B cell (primary cell): ENCODE measurements at regions not wholly inside any gene's neighbourhood (a gene's known extent, or its start where the extent isn't known, plus 50 kb on each side); places are given as distances from the start of the nearest gene placed in this dataset.

Experiments used
- ATAC-seq: fragments of 200-7000 bp; cut with Tn5 transposase; one replicate; pipeline ENCODE4 v1.10.0; 2021; ENCODE audit warnings: low read depth, mild to moderate bottlenecking, moderate number of reproducible peaks, moderate library complexity
- CTCF ChIA-PET: fragments of 350-600 bp; sonication (Branson Sonifier 250); formaldehyde crosslinking; loops from one replicate; lab custom pipeline; 2021; ENCODE audit warnings: antibody characterized with exemption, inconsistent platforms; lab: Charles Lee
- POLR2A ChIA-PET: fragments of 350-600 bp; sonication (Branson Sonifier 250); formaldehyde crosslinking; loops from one replicate; lab custom pipeline; 2021; ENCODE audit warnings: antibody characterized with exemption; lab: Charles Lee
- DNase-seq: peaks from one replicate; pipeline ENCODE4 v3.0.0; 2013
- H2AFZ ChIP-seq: 2 replicates; pipeline ENCODE4 v1.6.1; 2012; ENCODE audit warnings: mild to moderate bottlenecking, low read depth, low read length; ENCODE audit not compliant: insufficient read depth, poor library complexity, severe bottlenecking
- H3K27ac ChIP-seq, 2 donors: 1 replicate in 1 of 2; 2 replicates in 1 of 2; pipeline ENCODE4 v1.5.1; 2012 to 2013; ENCODE audit warnings: low read length in 2 of 2, mild to moderate bottlenecking in 2 of 2, moderate library complexity in 1 of 2
- H3K27me3 ChIP-seq, 4 experiments: fragments of 200-600 bp in 1 of 4; sonication (generic) in 1 of 4; replicated peaks in 1 of 4; 1 replicate in 2 of 4; 2 replicates in 2 of 4; pipeline versions ENCODE4 v1.6.1 to v1.7.0; 2013 to 2016; ENCODE audit warnings: low read length in 3 of 4, mild to moderate bottlenecking in 2 of 4, mixed read lengths in 1 of 4, moderate library complexity in 1 of 4; ENCODE audit not compliant: insufficient read depth in 4 of 4, control insufficient read depth in 3 of 4; ENCODE audit errors: control extremely low read depth in 1 of 4
- H3K36me3 ChIP-seq, 2 experiments: replicated peaks in 1 of 2; 1 replicate in 1 of 2; 2 replicates in 1 of 2; pipeline versions ENCODE4 v1.6.1 to v1.7.1; 2013; ENCODE audit warnings: low read length in 1 of 2; ENCODE audit not compliant: insufficient read depth in 2 of 2, control insufficient read depth in 1 of 2; ENCODE audit errors: control extremely low read depth in 1 of 2, extremely low read depth in 1 of 2
- H3K4me1 ChIP-seq, 2 donors: fragments of 200-600 bp in 1 of 2; sonication (generic) in 1 of 2; 1 replicate in 1 of 2; 2 replicates in 1 of 2; pipeline versions ENCODE4 v1.5.1 to v1.6.1; 2013 to 2017; ENCODE audit warnings: low read length in 2 of 2; ENCODE audit not compliant: control insufficient read depth in 2 of 2, insufficient read depth in 2 of 2
- H3K4me2 ChIP-seq: replicated peaks from 2 replicates; pipeline ENCODE3; 2012; ENCODE audit warnings: mild to moderate bottlenecking, low read depth, low read length; ENCODE audit not compliant: poor library complexity, severe bottlenecking
- H3K4me3 ChIP-seq, 5 experiments: fragments of 200-600 bp in 1 of 5; sonication (generic) in 1 of 5; 1 replicate in 3 of 5; 2 replicates in 2 of 5; pipeline versions ENCODE4 v1.5.1 to v1.7.0; 2011 to 2016; ENCODE audit warnings: low read length in 4 of 5, mild to moderate bottlenecking in 4 of 5, low read depth in 2 of 5, control low read depth in 1 of 5, moderate library complexity in 1 of 5; ENCODE audit not compliant: insufficient read depth in 1 of 5; ENCODE audit errors: control extremely low read depth in 1 of 5, extremely low read depth in 1 of 5
- H3K79me2 ChIP-seq: fragments of 200-600 bp; sonication (generic); one replicate; pipeline ENCODE4 v1.6.0; 2016; ENCODE audit warnings: low read length; ENCODE audit not compliant: control insufficient read depth, insufficient read depth
- H3K9ac ChIP-seq: fragments of 200-600 bp; sonication (generic); 2 replicates; pipeline ENCODE4 v1.6.1; 2017; ENCODE audit warnings: mild to moderate bottlenecking, low read length, moderate library complexity
- H3K9me3 ChIP-seq, 3 donors: one replicate each; pipeline versions ENCODE4 v1.6.1 to v1.7.1; 2013; ENCODE audit warnings: low read length in 2 of 3; ENCODE audit not compliant: control insufficient read depth in 2 of 3, insufficient read depth in 1 of 3; ENCODE audit errors: control extremely low read depth in 1 of 3
- H4K20me1 ChIP-seq: 2 replicates; pipeline ENCODE4 v1.6.0; 2012; ENCODE audit warnings: mild to moderate bottlenecking, low read length; ENCODE audit not compliant: insufficient read depth, control insufficient read depth, poor library complexity, severe bottlenecking
- H3K27ac Mint-ChIP-seq: one replicate; pipeline ENCODE4 v1.8.0; 2021; ENCODE audit warnings: mixed read lengths
- H3K27me3 Mint-ChIP-seq: one replicate; pipeline ENCODE4 v1.8.0; 2021; ENCODE audit warnings: mixed read lengths
- H3K4me1 Mint-ChIP-seq: one replicate; pipeline ENCODE4 v1.8.0; 2021; ENCODE audit warnings: mixed read lengths
- H3K4me3 Mint-ChIP-seq: one replicate; pipeline ENCODE4 v1.8.0; 2021; ENCODE audit warnings: mixed read lengths
- H3K9me3 Mint-ChIP-seq: one replicate; pipeline ENCODE4 v1.8.0; 2022; ENCODE audit warnings: mixed read lengths; ENCODE audit not compliant: insufficient read depth
- CTCF ChIP-seq: fragments of 200-600 bp; IDR thresholded peaks from one replicate; pipeline ENCODE4 v1.8.0; 2022; ENCODE audit warnings: antibody characterized with exemption, mild to moderate bottlenecking
- EZH2 ChIP-seq: IDR thresholded peaks from 2 replicates; pipeline ENCODE4 v1.6.1; 2012; ENCODE audit warnings: borderline replicate concordance, low read depth, mild to moderate bottlenecking, moderate library complexity, low read length; ENCODE audit not compliant: insufficient read depth, poor library complexity, severe bottlenecking
- WGBS: methylation state at CpG from one replicate; pipeline ENCODE4 v1.1.5; 2013; ENCODE audit warnings: missing lambda C conversion rate; ENCODE audit not compliant: insufficient coverage; 5-methylcytosine and 5-hydroxymethylcytosine counted together
- intact Hi-C: fragments of 100-400 bp; cut with micrococcal nuclease; formaldehyde crosslinking; loops from one replicate; pipeline ENCODE4 v1.10.0; 2022

GRCh38 chr3:72343078-72343477 is 505.2 kb downstream of the SHQ1 start:
- ChIA-PET CTCF (no interaction called here), POLR2A (no interaction called here)
- Histone ChIP-seq H2AFZ (no peak overlapping the region), H3K79me2 (no peaks in the 10 kb centered on the region), H4K20me1 (no peaks in the 10 kb centered on the region), H3K4me1 (peaks cover 23% of the 10 kb centered on the region in 2 donors), H3K9ac (no peak overlapping the region), H3K36me3 (no peaks in the 10 kb centered on the region), H3K4me2 (no peak overlapping the region), H3K9me3 (peaks cover 0 to 6% (median 0%) of the 10 kb centered on the region in 3 donors), H3K27ac (no peak overlapping the region), H3K4me3 (no peak overlapping the region), H3K27me3 (peaks cover 0 to 9% (median 3%) of the 10 kb centered on the region in 4 experiments)
- ATAC-seq, result no peak
- no peak for DNase-seq
- Mint-ChIP-seq H3K27ac (no peak overlapping the region), H3K27me3 (peaks cover 6% of the 10 kb centered on the region), H3K9me3 (no peaks in the 10 kb centered on the region), H3K4me1 (peaks cover 29% of the 10 kb centered on the region), H3K4me3 (no peak overlapping the region)
- intact Hi-C loops, result no loop called here
- WGBS, result 60% methylated on average over 1 of the region's 3 CpGs
- TF ChIP-seq EZH2 (no peak), CTCF (no peak)

- intact Hi-C loops, result no loop called here
- Mint-ChIP-seq H3K9me3 (no peaks in the 10 kb centered on the region), H3K27ac (no peak overlapping the region), H3K4me1 (peaks cover 24% of the 10 kb centered on the region), H3K27me3 (peaks cover 6% of the 10 kb centered on the region), H3K4me3 (no peak overlapping the region)
- TF ChIP-seq CTCF (no peak), EZH2 (no peak)
- H3K4me1 ChIP-seq, result peaks cover 16 to 17% of the 10 kb centered on the region in 2 donors
- DNase-seq (no peak), ATAC-seq (no peak)
- no peaks in the 10 kb centered on the region for H3K36me3 ChIP-seq
- no peaks in the 10 kb centered on the region for H4K20me1 ChIP-seq
- ChIA-PET POLR2A (no interaction called here), CTCF (no interaction called here)
- 98% methylated on average over 5 of the region's 10 CpGs for WGBS
- peaks cover 0 to 3% (median 0%) of the 10 kb centered on the region in 4 experiments for H3K27me3 ChIP-seq
- H2AFZ ChIP-seq, result no peak overlapping the region
- H3K4me3 ChIP-seq, result no peak overlapping the region
- H3K79me2 ChIP-seq, result no peaks in the 10 kb centered on the region
- H3K9ac ChIP-seq, result no peak overlapping the region
- H3K4me2 ChIP-seq, result no peak overlapping the region
- H3K27ac ChIP-seq, result no peak overlapping the region
- peaks cover 0 to 6% (median 0%) of the 10 kb centered on the region in 3 donors for H3K9me3 ChIP-seq
These were observed 505.8 kb downstream of the SHQ1 start for GRCh38 chr3:72342450-72342849.
